ENCODE measurements at regions not wholly inside any gene's neighbourhood (a gene's known extent, or its start where the extent isn't known, plus 50 kb on each side); places are given as distances from the start of the nearest gene placed in this dataset.

GRCh38 chr1:14106679-14107313, 406.8 kb downstream of the PRDM2 start:
- DNase-seq = no peak

GRCh38 chr1:14108356-14109275, 408.6 kb downstream of the PRDM2 start:
- no peak for DNase-seq

GRCh38 chr1:14109276-14109635, 409.3 kb downstream of the PRDM2 start:
- no peak for DNase-seq

GRCh38 chr1:14110040-14110439, 410.1 kb downstream of the PRDM2 start:
- DNase-seq = no peak

GRCh38 chr1:14111121-14111520, 411.1 kb downstream of the PRDM2 start:
- no peak for DNase-seq

- DNase-seq = no peak
These were observed 412.6 kb downstream of the PRDM2 start for GRCh38 chr1:14112613-14113012.

GRCh38 chr1:14113271-14113670, 413.3 kb downstream of the PRDM2 start:
- no peak for DNase-seq

- peak; percentile 45 for DNase-seq
These were observed 414.0 kb downstream of the PRDM2 start for GRCh38 chr1:14113841-14114567.

- no peak for DNase-seq
These were observed 416.0 kb downstream of the PRDM2 start for GRCh38 chr1:14115976-14116375.

- DNase-seq = no peak
These were observed 417.7 kb downstream of the PRDM2 start for GRCh38 chr1:14117700-14118099.

GRCh38 chr1:14118691-14119485, 418.9 kb downstream of the PRDM2 start:
- no peak for DNase-seq

- no peak for DNase-seq
These were observed 420.9 kb downstream of the PRDM2 start for GRCh38 chr1:14120895-14121294.

- DNase-seq = no peak
These were observed 428.1 kb downstream of the PRDM2 start for GRCh38 chr1:14128096-14128495.

GRCh38 chr1:14129009-14129408, 429.0 kb downstream of the PRDM2 start:
- no peak for DNase-seq

- DNase-seq = no peak
These were observed 435.1 kb downstream of the PRDM2 start for GRCh38 chr1:14135070-14135469.

GRCh38 chr1:14136152-14136763, 436.3 kb downstream of the PRDM2 start:
- DNase-seq = no peak

GRCh38 chr1:14136881-14137280, 436.9 kb downstream of the PRDM2 start:
- no peak for DNase-seq

- no peak for DNase-seq
These were observed 437.6 kb downstream of the PRDM2 start for GRCh38 chr1:14137411-14138134.

GRCh38 chr1:14138135-14138506, 438.1 kb downstream of the PRDM2 start:
- no peak for DNase-seq

GRCh38 chr1:14138687-14139086, 438.7 kb downstream of the PRDM2 start:
- no peak for DNase-seq

GRCh38 chr1:14140831-14141401, 440.9 kb downstream of the PRDM2 start:
- DNase-seq = no peak
